GM18858 (cell line): ENCODE measurements at regions not wholly inside any gene's neighbourhood (a gene's known extent, or its start where the extent isn't known, plus 50 kb on each side); places are given as distances from the start of the nearest gene placed in this dataset.
"Not testable (repeated sequence)": the region's sequence is repeated elsewhere in the genome, so short reads cannot be mapped to it uniquely, and the experiment has no call there.

Experiments
- ATAC-seq: cut with Tn5 transposase; IDR thresholded peaks from one replicate; pipeline ENCODE4 v1.9.1; 2021; ENCODE audit not compliant: unreplicated experiment

DNA sequence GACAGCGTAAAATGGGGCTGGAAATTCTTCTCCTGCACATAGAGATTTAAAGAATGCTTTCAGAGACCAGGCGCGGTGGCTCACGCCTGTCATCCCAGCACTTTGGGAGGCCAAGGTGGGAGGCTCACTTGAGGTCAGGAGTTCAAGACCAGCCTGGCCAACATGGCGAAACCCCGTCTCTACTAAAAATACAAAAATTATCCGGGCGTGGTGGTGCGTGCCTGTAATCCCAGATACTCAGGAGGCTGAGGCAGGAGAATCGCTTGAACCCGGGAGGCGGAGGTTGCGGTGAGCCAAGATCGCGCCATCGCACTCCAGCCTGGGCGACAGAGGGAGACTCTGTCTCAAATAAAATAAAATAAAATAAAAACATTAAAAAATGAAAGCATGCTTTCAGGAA is 107.4 kb downstream of the CRLF2 start:
- ATAC-seq = not testable (repeated sequence)

DNA sequence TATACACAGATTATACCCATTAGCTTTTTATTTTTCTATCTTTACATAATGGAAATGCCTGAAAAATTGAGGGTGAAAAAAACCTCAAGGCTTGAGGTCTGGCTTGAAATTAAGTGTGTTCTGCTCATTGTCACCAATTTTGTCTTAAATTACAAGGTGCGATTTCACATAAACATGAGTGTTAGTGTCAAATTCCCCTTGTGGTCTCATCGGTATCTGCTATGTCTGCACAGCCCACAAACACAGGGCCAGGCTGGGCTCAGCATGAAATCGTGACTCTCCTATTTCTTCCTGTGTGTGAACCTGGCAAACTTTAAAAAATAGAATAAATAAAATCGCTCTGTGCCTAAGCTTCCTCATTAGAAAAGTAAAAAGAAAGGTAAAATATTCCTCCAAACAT is 109.1 kb downstream of the CRLF2 start:
- ATAC-seq = no peak

DNA sequence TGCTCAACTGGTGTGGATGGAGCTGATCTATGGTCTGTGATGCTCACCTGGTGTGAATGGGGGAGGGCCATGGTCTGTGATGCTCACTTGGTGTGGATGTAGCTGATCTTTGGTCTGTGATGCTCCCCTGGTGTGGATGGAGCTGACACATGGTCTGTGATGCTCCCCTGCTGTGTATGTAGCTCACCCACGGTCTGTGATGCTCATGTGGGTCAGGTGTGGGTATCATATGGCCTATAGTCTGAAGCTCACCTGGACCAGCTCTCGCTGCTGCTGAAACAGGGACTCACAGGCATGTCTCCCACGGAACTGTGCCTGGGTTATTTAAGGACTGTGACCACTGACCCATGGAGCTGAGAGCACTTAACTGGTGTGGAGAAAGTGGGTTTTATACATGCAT is 109.7 kb downstream of the CRLF2 start:
- ATAC-seq = no peak

DNA sequence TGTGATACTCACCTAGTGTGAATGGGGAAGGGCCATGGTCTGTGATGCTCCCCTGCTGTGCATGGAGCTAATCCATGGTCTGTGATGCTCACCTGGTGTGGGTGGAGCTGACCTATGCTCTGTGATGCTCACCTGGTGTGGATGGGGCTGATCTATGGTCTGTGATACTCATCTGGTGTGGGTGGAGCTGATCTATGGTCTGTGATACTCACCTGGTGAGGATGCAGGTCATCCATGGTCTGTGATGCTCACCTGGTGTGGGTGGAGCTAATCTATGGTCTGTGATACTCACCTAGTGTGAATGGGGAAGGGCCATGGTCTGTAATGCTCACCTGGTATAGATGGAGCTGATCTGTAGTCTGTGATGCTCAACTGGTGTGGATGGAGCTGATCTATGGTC is 110.2 kb downstream of the CRLF2 start:
- not testable (repeated sequence) for ATAC-seq

DNA sequence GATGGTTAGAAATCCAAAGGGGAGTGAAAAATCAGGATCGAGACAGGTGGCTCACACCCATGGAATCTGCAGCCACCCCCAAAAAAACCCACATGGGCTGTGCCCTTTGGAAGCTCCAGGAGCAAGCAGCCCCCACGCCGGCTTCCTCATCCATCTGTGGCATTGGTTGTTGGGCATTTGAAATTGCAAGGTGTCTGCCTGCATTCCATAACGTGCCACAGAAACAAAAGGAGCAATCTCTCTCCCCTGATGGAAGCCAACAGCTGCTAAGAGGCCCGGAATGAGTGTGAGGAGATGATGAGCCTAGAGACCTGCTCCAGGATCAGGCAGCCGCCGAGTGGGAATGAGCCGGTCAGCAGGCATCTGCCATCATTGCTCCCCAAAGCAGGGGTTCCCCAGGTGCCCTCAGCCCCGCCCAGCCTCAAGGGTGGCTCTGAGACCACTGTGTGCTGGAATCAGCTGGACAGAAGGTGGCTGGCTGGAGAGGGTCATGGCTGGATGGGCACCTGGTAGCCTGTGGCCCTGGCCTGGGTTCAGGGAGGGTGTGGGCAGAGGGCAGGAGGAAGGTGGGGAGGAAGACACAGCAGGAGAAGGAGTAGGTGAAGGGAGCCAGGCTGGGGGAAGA is 113.2 kb downstream of the CRLF2 start:
- no peak for ATAC-seq

DNA sequence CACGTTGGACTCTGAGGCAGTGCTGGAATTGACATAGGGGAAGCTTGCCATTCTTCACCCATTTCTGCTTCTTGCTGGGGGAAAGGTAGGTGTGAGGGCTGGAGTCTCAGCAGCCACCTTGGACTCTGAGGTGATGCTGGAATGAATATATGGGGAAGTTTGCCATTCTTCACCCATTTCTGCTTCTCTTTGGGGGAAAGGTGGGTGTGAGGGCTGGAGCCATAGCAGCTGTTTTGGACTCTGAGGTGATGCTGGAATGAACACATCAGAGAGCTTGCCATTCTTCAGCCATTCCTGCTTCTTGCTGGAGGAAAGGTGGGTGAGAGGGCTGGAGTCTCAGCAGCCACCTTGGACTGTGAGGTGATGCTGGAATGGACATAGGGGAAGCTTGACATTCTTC is 115.1 kb downstream of the CRLF2 start:
- ATAC-seq = no peak

DNA sequence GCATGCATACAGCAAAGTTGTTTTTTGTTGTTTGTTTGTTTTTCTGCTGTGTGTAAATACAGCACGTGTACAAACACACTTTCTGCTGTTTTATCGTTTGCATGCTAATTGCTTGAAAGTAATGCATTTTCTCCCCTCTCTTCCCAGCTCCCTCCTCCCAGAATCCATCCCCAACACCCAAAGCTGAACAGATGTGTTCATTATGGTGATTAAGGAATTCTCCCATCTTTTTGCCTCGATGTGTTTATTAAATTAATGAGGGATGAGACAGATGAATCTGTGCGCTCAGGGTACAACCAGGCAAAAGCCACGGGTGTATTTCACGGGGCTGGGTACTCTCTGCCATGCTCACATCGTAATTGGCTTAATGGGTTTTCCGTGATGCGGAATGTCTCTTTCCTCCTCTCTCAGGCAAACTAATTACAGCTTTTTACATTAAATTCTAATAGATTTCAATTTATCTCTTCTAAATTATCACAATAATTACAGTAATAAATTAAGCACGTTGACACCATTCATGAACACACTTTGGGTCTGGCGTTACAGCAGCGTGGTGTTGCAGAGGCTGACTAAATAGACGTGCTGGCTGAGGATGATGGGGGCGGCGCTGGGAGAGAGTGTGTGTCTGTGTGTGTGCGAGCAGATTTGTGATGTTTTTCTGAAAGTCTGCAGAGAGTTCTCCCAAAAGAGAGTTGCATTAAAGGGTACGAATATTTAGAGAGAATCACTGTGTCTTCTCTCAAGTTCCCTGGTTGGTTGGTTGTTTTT is 117.7 kb downstream of the CRLF2 start:
- ATAC-seq = no peak

DNA sequence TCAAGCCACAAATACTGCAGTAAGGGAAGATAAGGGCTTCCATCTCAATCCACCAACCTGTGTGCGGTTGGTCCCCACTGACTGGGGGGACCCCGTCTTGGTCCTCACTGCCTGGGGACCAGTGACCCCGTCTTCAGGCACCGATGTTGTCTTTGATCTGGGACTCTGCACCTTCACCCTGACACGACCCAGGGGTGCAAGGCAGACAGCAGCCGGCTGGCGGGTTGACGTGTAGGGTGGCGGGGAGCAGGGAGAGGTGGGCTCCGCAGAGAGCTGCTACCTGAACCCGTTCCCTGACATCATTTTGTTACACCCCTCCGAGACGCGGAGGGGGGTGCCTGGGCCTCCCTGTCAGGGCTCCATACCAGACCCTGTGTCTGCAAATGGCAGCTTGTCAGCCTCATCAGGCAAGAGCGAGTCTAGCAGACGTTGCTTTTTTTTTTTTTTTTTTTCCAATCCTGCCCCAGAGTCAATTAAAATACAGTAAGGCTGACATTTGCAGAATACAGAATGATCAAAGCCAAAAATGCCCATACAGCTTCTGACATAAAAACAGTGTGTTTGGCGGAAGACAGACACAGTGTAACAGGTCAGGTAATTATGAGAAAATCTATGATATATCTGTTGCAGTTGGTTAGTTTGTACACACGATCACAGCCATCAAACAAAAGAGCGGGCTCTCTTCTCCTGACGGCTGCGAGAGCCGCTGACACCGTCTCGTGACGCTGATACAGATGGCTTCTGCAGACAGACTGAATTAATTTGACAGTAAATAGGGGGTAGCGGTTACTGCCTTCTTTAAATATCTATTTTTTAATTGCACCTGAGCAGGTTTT is 118.6 kb downstream of the CRLF2 start:
- no peak for ATAC-seq

DNA sequence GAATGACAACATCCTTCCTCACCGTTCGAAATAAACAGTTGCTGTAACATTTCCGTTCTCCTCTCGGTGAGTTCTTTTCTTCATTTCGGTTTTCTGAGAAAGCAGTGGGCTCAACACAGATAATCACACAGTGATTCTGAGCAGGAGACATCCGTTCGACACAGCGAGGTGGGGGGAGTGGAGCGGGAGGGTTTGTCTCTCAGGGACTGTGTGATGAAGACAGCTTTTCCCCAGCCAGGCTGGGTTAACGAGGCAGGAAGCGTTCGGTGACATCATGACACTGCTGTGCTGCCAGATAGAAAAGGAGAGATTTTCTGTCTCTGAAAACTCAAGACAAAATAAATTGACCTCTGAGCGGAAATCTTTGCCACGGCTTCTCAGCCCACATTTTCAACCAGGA is 119.3 kb downstream of the CRLF2 start:
- no peak for ATAC-seq

DNA sequence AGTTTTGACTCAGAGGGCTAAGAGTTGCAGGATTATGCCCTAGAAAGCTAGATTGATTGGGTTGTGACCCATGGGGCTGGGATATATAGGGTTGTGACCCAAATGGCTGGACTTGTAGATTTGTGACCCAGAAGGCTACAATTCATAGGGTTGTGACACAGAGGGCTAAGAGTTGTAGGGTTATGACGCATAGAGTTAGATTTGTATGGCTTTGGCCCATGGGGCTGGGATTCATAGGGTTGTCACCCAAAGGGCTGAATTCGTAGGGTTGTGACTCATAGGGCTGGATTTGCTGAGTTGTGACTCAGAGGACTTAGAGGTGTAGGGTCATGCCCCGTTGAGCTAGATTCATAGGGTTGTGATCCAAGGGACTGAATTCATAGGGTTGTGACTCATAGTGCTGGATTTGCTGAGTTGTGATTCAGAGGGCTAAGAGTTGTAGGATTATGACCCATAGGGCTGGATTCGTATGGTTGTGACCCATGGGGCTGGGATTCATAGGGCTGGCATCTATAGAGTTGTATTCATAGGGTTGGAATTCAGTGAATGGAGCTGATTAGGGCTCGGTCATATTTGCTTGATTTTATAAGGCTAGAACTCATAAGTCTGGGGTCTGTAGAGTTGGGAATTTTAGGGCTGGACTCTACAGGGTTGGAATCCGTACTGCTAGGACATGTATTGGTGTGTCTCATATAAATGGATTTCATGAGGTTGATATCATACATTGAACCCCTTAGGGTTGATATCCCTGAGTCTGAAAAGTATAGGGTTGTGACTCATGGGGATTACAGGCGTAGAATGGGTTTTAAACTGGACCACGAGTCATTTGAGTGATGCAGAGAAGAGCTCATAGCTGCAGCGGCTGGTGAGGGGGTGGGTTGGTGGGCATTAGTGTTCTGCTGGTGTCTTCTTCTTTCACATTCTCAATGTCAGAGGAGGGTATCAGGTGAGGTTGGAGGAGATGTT is 125.7 kb downstream of the CRLF2 start:
- ATAC-seq = no peak

DNA sequence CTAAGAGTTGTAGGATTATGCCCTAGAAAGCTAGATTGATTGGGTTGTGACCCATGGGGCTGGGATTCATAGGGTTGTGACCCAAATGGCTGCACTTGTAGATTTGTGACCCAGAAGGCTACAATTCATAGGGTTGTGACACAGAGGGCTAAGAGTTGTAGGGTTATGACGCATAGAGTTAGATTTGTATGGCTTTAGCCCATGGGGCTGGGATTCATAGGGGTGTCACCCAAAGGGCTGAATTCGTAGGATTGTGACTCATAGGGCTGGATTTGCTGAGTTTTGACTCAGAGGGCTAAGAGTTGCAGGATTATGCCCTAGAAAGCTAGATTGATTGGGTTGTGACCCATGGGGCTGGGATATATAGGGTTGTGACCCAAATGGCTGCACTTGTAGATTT is 126.6 kb downstream of the CRLF2 start:
- not testable (repeated sequence) for ATAC-seq

DNA sequence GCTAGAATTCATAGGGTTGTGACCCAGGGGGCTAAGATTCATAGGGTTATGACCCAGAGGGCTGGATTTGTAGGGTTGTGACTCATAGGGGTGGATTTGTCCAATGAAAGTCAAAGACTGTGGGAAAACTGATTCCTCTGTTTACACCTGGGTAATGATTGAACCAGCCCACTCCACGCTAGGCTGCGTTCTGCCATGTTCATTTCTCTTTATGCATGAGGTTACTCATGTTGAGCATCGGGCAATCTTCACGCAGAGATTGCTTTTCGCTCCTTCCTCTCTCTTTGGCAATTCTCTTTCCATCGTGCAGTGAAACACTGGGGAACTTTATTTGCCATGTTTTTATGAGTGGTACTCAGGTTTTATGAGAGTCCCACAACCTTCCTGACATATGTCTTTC is 127.8 kb downstream of the CRLF2 start:
- no peak for ATAC-seq

DNA sequence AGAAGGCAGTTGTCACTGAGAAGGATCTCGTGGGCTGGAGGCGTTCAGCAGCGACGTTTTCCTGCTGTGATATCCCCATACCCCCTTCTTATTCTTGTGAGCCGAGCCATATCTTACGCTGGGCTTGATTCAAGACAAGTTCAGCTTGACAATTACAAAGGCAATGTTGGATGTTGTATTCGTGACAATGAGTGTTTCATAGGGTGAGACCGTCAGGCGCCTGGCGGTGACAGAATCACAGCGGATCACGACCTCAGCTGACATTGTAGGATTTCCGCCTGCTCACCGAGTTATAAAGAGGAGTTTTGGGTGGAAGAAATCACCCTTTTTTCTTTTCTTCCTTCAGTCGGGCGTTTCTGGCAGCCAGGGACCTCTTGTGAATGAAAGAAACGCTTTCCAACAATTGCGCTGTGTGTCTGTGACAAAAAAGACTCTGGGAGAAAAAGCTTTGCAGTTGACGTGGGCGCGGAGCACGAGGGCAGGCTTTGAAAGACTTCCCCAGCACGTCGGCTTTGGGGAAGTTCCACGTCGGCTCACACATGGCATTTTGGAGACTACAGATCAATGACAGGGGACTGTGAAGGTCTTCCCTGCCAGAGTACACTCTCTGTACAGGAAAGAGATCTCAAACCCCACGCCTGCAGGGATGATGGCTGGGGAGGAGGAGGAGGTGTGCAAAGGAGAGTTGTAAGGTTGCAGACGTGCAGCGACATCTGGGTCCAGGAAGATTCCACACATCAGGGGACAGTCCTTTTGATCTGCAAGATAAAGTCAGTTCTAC is 135.4 kb downstream of the CRLF2 start:
- ATAC-seq = no peak

DNA sequence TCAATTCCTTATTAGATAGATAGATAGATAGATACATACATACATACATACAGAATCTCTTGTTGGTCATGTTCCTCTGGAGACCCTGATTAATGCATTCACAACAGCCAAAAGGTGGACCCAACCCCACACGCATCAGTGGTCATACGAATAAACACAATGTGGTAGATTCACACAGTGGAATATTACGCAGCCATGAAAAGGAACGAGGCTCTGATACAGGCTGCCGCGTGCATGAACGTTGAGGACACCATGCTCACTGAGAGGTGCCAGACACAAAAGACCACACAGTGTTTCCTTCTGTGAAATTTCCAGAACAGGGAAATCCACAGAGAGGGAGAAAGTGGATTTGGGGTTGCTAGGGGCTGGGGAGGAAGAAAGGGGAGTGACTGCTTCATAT is 136.7 kb downstream of the CRLF2 start:
- no peak for ATAC-seq

DNA sequence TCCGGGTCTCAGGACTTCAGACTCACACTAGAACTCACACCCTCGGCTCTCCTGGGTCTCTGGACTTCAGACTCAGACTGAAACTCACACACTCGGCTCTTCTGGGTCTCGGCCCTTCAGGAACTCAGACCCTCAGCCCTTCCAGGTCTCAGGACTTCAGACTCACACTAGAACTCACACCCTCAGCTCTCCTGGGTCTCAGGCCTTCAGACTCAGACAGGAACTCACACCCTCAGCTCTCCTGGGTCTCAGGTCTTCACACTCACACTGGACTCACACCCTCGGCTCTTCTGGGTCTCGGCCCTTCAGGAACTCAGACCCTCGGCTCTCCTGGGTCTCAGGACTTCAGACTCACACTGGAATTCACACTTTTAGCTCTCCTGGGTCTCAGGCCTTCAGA is 137.3 kb downstream of the CRLF2 start:
- no peak for ATAC-seq

DNA sequence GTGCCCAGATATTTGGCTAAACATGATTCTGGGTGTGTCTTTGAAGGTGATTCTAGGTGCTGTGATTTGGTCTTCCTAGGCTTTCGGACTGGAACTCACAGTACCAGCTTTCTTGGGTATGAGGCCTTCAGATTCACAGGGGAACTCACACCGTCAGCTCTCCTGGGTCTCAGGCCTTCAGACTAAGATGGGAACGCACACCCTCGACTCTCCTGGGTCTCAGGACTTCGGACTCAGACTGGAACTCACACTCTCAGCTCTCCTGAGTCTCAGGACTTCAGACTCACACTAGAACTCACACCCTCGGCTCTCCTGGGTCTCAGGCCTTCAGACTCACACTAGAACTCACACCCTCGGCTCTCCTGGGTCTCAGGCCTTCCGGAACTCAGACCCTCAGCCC is 137.7 kb downstream of the CRLF2 start:
- ATAC-seq = no peak

DNA sequence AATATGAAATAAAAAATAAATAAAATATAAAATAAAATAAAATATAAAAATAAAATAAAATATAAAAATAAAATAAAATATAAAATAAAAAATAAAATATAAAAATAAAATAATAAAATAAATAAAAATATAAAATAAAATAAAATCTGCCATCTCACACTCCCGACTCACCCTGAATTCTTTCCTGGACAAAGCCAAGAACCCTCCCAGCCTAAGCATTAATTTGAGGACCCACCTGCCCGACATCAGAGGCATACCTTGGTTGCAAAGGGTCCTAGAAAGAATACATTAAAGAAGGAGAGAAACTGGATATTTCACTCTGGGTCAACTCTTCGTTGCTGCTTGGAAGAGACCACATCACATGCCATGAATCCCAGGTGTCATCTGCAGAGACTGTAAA is 138.3 kb downstream of the CRLF2 start:
- ATAC-seq = no peak

DNA sequence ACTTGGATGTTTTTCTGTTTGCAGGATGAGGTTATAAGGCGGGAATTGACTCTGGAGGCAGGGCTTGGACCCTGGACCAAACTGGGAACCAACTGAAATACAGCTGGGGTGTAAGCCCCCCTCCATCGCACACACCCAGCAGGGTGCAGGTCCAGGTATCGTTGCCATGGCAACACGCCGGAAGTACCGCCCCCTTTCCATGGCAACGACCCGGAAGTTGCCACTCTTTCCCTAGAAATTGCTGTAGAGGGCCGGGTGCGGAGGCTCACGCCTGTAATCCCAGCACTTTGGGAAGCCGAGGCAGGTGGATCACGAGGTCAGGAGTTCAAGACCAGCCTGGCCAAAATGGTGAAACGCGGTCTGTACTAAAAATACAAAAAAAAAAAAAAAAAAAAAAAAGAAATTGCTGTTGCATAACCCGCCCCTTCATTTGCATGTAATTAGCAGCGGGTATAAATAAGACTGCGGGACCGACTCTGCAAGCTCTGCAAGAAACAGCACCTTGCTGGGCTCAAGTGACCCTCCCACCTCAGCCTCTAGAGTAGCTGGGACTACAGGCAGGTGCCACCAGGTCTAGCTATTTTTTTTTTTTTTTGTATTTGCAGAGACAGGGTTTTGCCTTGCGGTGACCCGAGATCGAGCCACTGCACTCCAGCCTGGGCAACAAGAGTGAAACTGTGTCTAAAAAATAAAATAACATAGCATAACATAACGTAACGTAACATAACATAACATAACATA is 139.6 kb downstream of the CRLF2 start:
- ATAC-seq = no peak

DNA sequence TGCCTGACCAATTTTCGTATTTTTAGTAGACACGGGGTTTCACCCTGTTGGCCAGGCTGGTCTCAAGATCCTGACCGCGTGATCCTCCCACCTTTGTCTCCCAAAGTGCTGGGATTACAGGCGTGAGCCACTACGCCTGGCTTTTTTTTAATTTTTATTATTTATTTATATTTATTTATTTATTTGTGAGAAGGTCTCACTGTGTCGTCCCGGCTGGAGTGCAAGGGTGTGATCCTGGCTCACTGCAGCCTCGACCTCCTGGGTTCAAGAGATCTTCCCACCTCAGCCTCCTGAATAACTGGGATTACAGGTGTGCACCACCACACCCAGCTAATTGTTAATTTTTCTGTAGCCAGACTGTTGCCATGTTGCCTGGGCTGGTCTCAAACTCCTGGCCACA is 141.1 kb downstream of the CRLF2 start:
- no peak for ATAC-seq
